Endothelial cell of umbilical vein (primary cell): ENCODE measurements at regions not wholly inside any gene's neighbourhood (a gene's known extent, or its start where the extent isn't known, plus 50 kb on each side); places are given as distances from the start of the nearest gene placed in this dataset.
"Not testable (repeated sequence)": the region's sequence is repeated elsewhere in the genome, so short reads cannot be mapped to it uniquely, and the experiment has no call there.

Experiments used
- BruUV-seq: library from RNA; stranded (reverse); fragments of 400-500 nt; replicated peaks from 2 replicates; lab custom pipeline; 2021; lab: Mats Ljungman, UMichigan
- CTCF ChIA-PET: fragments of 300-600, 350-600 bp; sonication (Branson Sonifier 250); formaldehyde crosslinking; loops from one replicate; lab custom pipeline; 2021; ENCODE audit warnings: antibody characterized with exemption, inconsistent platforms; lab: Charles Lee
- POLR2A ChIA-PET: fragments of 300-600, 350-600 bp; sonication (Branson Sonifier 250); formaldehyde crosslinking; loops from one replicate; lab custom pipeline; 2021; ENCODE audit warnings: antibody characterized with exemption, inconsistent platforms; lab: Charles Lee
- DNase-seq: peaks from one replicate; pipeline ENCODE4 v3.0.0-alpha.2; 2011; ENCODE audit warnings: low read depth, low spot score
- FAIRE-seq: peaks from 2 replicates; lab custom pipeline; 2011; peaks lifted over from hg19 to GRCh38; lab: Jason Lieb, UNC
- H2AFZ ChIP-seq: 2 replicates; pipeline ENCODE4 v1.6.0; 2012; ENCODE audit warnings: low read depth, low read length, control low read depth, inconsistent platforms
- H3K27ac ChIP-seq: 2 replicates; pipeline ENCODE4 v1.5.1; 2011; ENCODE audit warnings: low read depth, mild to moderate bottlenecking, control low read depth, low read length, moderate library complexity; ENCODE audit not compliant: insufficient read depth
- H3K27me3 ChIP-seq, 2 experiments: 2 replicates each; pipeline versions ENCODE4 v1.6.0 to v1.6.1; 2011; ENCODE audit warnings: low read length in 2 of 2, mixed read lengths in 1 of 2; ENCODE audit not compliant: control insufficient read depth in 2 of 2, insufficient read depth in 2 of 2
- H3K36me3 ChIP-seq, 2 experiments: 2 replicates in 1 of 2; 3 replicates in 1 of 2; pipeline ENCODE4 v1.5.1; 2011; ENCODE audit warnings: low read length in 2 of 2, mild to moderate bottlenecking in 1 of 2, moderate library complexity in 1 of 2; ENCODE audit not compliant: control insufficient read depth in 2 of 2, insufficient read depth in 2 of 2; ENCODE audit errors: extremely low read depth in 1 of 2
- H3K4me1 ChIP-seq: 3 replicates; pipeline ENCODE4 v1.5.1; 2011; ENCODE audit warnings: mild to moderate bottlenecking, low read length; ENCODE audit not compliant: control insufficient read depth, insufficient read depth; ENCODE audit errors: extremely low read depth
- H3K4me2 ChIP-seq: 2 replicates; pipeline ENCODE4 v1.6.1; 2011; ENCODE audit warnings: low read length, control low read depth, mixed read lengths; ENCODE audit not compliant: insufficient read depth
- H3K4me3 ChIP-seq, 3 experiments: fragments of 200-600 bp in 1 of 3; sonication (generic), shearing (Covaris generic) in 1 of 3; replicated peaks in 1 of 3; 2 replicates each; pipeline ENCODE4 v1.5.1; 2011 to 2016; ENCODE audit warnings: control low read depth in 3 of 3, low read length in 3 of 3, mild to moderate bottlenecking in 2 of 3, inconsistent platforms in 1 of 3, low read depth in 1 of 3, moderate library complexity in 1 of 3; ENCODE audit not compliant: insufficient read depth in 1 of 3
- H3K79me2 ChIP-seq: 2 replicates; pipeline ENCODE4 v1.6.0; 2012; ENCODE audit warnings: low read length, inconsistent platforms; ENCODE audit not compliant: control insufficient read depth, insufficient read depth
- H3K9ac ChIP-seq: replicated peaks from 2 replicates; pipeline ENCODE3; 2011; ENCODE audit warnings: low read length, control low read depth; ENCODE audit not compliant: insufficient read depth; ENCODE audit errors: extremely low read depth
- H3K9me1 ChIP-seq: replicated peaks from 3 replicates; pipeline ENCODE4 v1.6.0; 2011; ENCODE audit warnings: mild to moderate bottlenecking, low read length; ENCODE audit not compliant: control insufficient read depth, insufficient read depth; ENCODE audit errors: extremely low read depth
- H3K9me3 ChIP-seq: replicated peaks from 2 replicates; pipeline ENCODE4 v1.5.1; 2012; ENCODE audit warnings: low read length, inconsistent platforms; ENCODE audit not compliant: control insufficient read depth, insufficient read depth
- H4K20me1 ChIP-seq: replicated peaks from 2 replicates; pipeline ENCODE3; 2011; ENCODE audit warnings: mild to moderate bottlenecking, low read length; ENCODE audit not compliant: control insufficient read depth, insufficient read depth; ENCODE audit errors: extremely low read depth
- CTCF ChIP-seq, 2 donors: IDR thresholded peaks; 1 replicate in 1 of 2; 2 replicates in 1 of 2; pipeline ENCODE4 v1.5.1; 2011; ENCODE audit warnings: low read length in 2 of 2, mild to moderate bottlenecking in 2 of 2, moderate library complexity in 2 of 2, control low read depth in 1 of 2, inconsistent platforms in 1 of 2, low read depth in 1 of 2; ENCODE audit not compliant: insufficient read depth in 1 of 2; ENCODE audit errors: extremely low read depth in 1 of 2
- EZH2 ChIP-seq: IDR thresholded peaks from 2 replicates; pipeline ENCODE4 v1.6.1; 2012; ENCODE audit warnings: borderline replicate concordance, low read depth, mild to moderate bottlenecking, moderate library complexity, low read length, inconsistent platforms; ENCODE audit not compliant: severe bottlenecking
- FOS ChIP-seq: IDR thresholded peaks from 2 replicates; pipeline ENCODE4 v1.6.1; 2011; ENCODE audit warnings: mild to moderate bottlenecking, low read length, moderate library complexity, borderline replicate concordance; ENCODE audit not compliant: insufficient read depth
- GATA2 ChIP-seq: IDR thresholded peaks from 2 replicates; pipeline ENCODE4 v1.7.0; 2011; ENCODE audit warnings: low read depth, mild to moderate bottlenecking, moderate library complexity, mixed read lengths, low read length; ENCODE audit not compliant: insufficient read length, insufficient read depth
- JUN ChIP-seq: IDR thresholded peaks from 2 replicates; pipeline ENCODE4 v1.6.1; 2011; ENCODE audit warnings: borderline replicate concordance, low read depth; ENCODE audit not compliant: insufficient read length, insufficient read depth
- MAX ChIP-seq: IDR thresholded peaks from 2 replicates; pipeline ENCODE4 v1.6.1; 2011; ENCODE audit not compliant: insufficient read depth, insufficient read length
- MYC ChIP-seq: IDR thresholded peaks from one replicate; pipeline ENCODE4 v1.6.1; 2011; ENCODE audit warnings: mild to moderate bottlenecking, low read depth, low read length
- POLR2A ChIP-seq: IDR thresholded peaks from 2 replicates; pipeline ENCODE4 v1.6.1; 2012; ENCODE audit warnings: low read depth, mild to moderate bottlenecking, control low read depth, low read length
- POLR2AphosphoS5 ChIP-seq: IDR thresholded peaks from 2 replicates; pipeline ENCODE4 v1.6.1; 2012; ENCODE audit warnings: low read depth, mild to moderate bottlenecking, control low read depth, low read length, moderate library complexity; ENCODE audit not compliant: insufficient read depth
- dilution Hi-C: fragments of 300-500 bp; cut with MboI; formaldehyde crosslinking; loops from one replicate; pipeline ENCODE4 v1.15.0; 2019; ENCODE audit warnings: low sequenced_read_pairs; ENCODE audit not compliant: extremely low pct_ligation_motif_present
- intact Hi-C: fragments of 100-400 bp; cut with micrococcal nuclease; formaldehyde crosslinking; loops from one replicate; pipeline ENCODE4 v1.10.0; 2022

GRCh38 chr6:77089776-77090175, 373.5 kb downstream of the HTR1B start:
- intact Hi-C loops, result no loop called here
- Histone ChIP-seq H3K27ac (no peak overlapping the region), H3K79me2 (no peaks in the 10 kb centered on the region), H3K27me3 (no peaks in the 10 kb centered on the region), H2AFZ (no peak overlapping the region), H3K36me3 (no peaks in the 10 kb centered on the region), H3K4me2 (no peak overlapping the region), H3K9me3 (no peaks in the 10 kb centered on the region), H3K9me1 (no peaks in the 10 kb centered on the region), H3K9ac (no peak overlapping the region), H3K4me3 (no peak overlapping the region), H3K4me1 (no peaks in the 10 kb centered on the region), H4K20me1 (no peaks in the 10 kb centered on the region)
- FAIRE-seq, result no peak
- ChIA-PET POLR2A (no interaction called here), CTCF (no interaction called here)
- dilution Hi-C loops, result no loop called here
- TF ChIP-seq EZH2, result no peak
- TF ChIP-seq JUN, result no peak
- TF ChIP-seq POLR2AphosphoS5, result no peak
- TF ChIP-seq POLR2A, result no peak
- TF ChIP-seq FOS, result no peak
- TF ChIP-seq CTCF (IDR thresholded peaks at IDR 0.05; ENCODE audit: extremely low read depth in 1 of 2, insufficient read depth in 1 of 2, low read depth in 1 of 2, low read length in 2 of 2), result no peak
- TF ChIP-seq MYC, result no peak
- TF ChIP-seq GATA2, result no peak
- TF ChIP-seq MAX, result no peak
- no TSS peak for BruUV-seq
- DNase-seq, result no peak

GRCh38 chr6:77087794-77088318, 375.4 kb downstream of the HTR1B start:
- intact Hi-C loops, FAIRE-seq: not testable (repeated sequence)

More at GRCh38 chr6:77087794-77088318, 375.4 kb downstream of the HTR1B start:
- H3K4me3 ChIP-seq, H3K4me1 ChIP-seq, H3K9me1 ChIP-seq, DNase-seq, H3K4me2 ChIP-seq, dilution Hi-C loops, H3K27me3 ChIP-seq, POLR2A ChIA-PET, H3K27ac ChIP-seq, CTCF ChIA-PET, BruUV-seq, H3K9me3 ChIP-seq, H2AFZ ChIP-seq, H3K79me2 ChIP-seq, H3K9ac ChIP-seq, H3K36me3 ChIP-seq, H4K20me1 ChIP-seq: not testable (repeated sequence)
